BE2C (cell line): ENCODE measurements at regions not wholly inside any gene's neighbourhood (a gene's known extent, or its start where the extent isn't known, plus 50 kb on each side); places are given as distances from the start of the nearest gene placed in this dataset.

ENCODE experiments used
- DNase-seq: peaks from one replicate; pipeline ENCODE4 v3.0.0-alpha.2; 2020
- H3K27me3 ChIP-seq: fragments of 250-450 bp; sonication (Bioruptor Pico); 2 replicates; pipeline ENCODE4 v1.5.1; 2020; ENCODE audit warnings: mild to moderate bottlenecking
- H3K36me3 ChIP-seq: fragments of 250-450 bp; sonication (Bioruptor Pico); 2 replicates; pipeline ENCODE4 v1.5.1; 2020; ENCODE audit warnings: mild to moderate bottlenecking
- H3K4me1 ChIP-seq: fragments of 250-450 bp; sonication (Bioruptor Pico); 2 replicates; pipeline ENCODE4 v1.5.1; 2020
- H3K4me3 ChIP-seq: 2 replicates; pipeline ENCODE4 v1.5.1; 2011; ENCODE audit warnings: low read depth, low read length
- H3K9me3 ChIP-seq: fragments of 250-450 bp; sonication (Bioruptor Pico); 2 replicates; pipeline ENCODE4 v1.5.1; 2020
- CTCF ChIP-seq: IDR thresholded peaks from 2 replicates; pipeline ENCODE4 v1.5.1; 2012; ENCODE audit warnings: mild to moderate bottlenecking, low read depth, low read length

GRCh38 chr17:71689782-71690181 is 431.0 kb upstream of the SOX9 start:
- H3K9me3 ChIP-seq: no peaks in the 10 kb centered on the region
- H3K4me3 ChIP-seq: no peak overlapping the region
- TF ChIP-seq CTCF: no peak
- no peak for DNase-seq
- H3K27me3 ChIP-seq: no peaks in the 10 kb centered on the region
- no peaks in the 10 kb centered on the region for H3K36me3 ChIP-seq
- no peaks in the 10 kb centered on the region for H3K4me1 ChIP-seq

- DNase-seq: no peak
- TF ChIP-seq CTCF: no peak
- Histone ChIP-seq H3K36me3 (no peaks in the 10 kb centered on the region), H3K4me3 (no peak overlapping the region), H3K27me3 (no peaks in the 10 kb centered on the region), H3K9me3 (no peaks in the 10 kb centered on the region), H3K4me1 (no peaks in the 10 kb centered on the region)
Observed at GRCh38 chr17:71699907-71700306, 420.9 kb upstream of the SOX9 start.

GRCh38 chr17:71703701-71704100 is 417.1 kb upstream of the SOX9 start:
- no peak for TF ChIP-seq CTCF
- no peak for DNase-seq
- no peak overlapping the region for H3K4me3 ChIP-seq

GRCh38 chr17:71709271-71709890 is 411.4 kb upstream of the SOX9 start:
- Histone ChIP-seq H3K36me3 (no peaks in the 10 kb centered on the region), H3K4me1 (no peaks in the 10 kb centered on the region), H3K4me3 (no peak overlapping the region), H3K9me3 (peaks cover 2% of the 10 kb centered on the region; the same call in 1 of the 2 replicates), H3K27me3 (no peaks in the 10 kb centered on the region)
- TF ChIP-seq CTCF: no peak
- DNase-seq: no peak

More at GRCh38 chr17:71703701-71704100, 417.1 kb upstream of the SOX9 start:
- Histone ChIP-seq H3K9me3 (peaks cover 2% of the 10 kb centered on the region; the same call in 1 of the 2 replicates), H3K27me3 (no peaks in the 10 kb centered on the region), H3K4me1 (no peaks in the 10 kb centered on the region), H3K36me3 (no peaks in the 10 kb centered on the region)

- H3K9me3 ChIP-seq: peaks cover 2% of the 10 kb centered on the region; the same call in 1 of the 2 replicates
- H3K36me3 ChIP-seq: no peaks in the 10 kb centered on the region
- no peaks in the 10 kb centered on the region for H3K27me3 ChIP-seq
- H3K4me1 ChIP-seq: no peaks in the 10 kb centered on the region
- TF ChIP-seq CTCF: no peak
- no peak overlapping the region for H3K4me3 ChIP-seq
- no peak for DNase-seq
Observed at GRCh38 chr17:71709946-71710345, 410.9 kb upstream of the SOX9 start.

- H3K9me3 ChIP-seq: peaks cover 2% of the 10 kb centered on the region; the same call in 1 of the 2 replicates
- TF ChIP-seq CTCF: no peak
- no peak for DNase-seq
- no peaks in the 10 kb centered on the region for H3K27me3 ChIP-seq
- no peaks in the 10 kb centered on the region for H3K4me1 ChIP-seq
- no peak overlapping the region for H3K4me3 ChIP-seq
- H3K36me3 ChIP-seq: no peaks in the 10 kb centered on the region
Observed at GRCh38 chr17:71710816-71711215, 410.0 kb upstream of the SOX9 start.
